GM23248 (cell line): ENCODE measurements at regions not wholly inside any gene's neighbourhood (a gene's known extent, or its start where the extent isn't known, plus 50 kb on each side); places are given as distances from the start of the nearest gene placed in this dataset.
A peak's percentile ranks its signal among the peaks of the same experiment; 100 is the strongest.

Experiments used
- DNase-seq: peaks from one replicate; pipeline ENCODE4 v3.0.0-alpha.2; 2015
- H2AFZ ChIP-seq: fragments of 200-600 bp; sonication (generic); 2 replicates; pipeline ENCODE4 v1.6.1; 2016; ENCODE audit warnings: antibody characterized with exemption
- H3F3A ChIP-seq: fragments of 200-600 bp; sonication (generic); 2 replicates; pipeline ENCODE4 v1.6.1; 2016; ENCODE audit warnings: mild to moderate bottlenecking, antibody characterized with exemption, mixed run types; ENCODE audit not compliant: insufficient read depth
- H3K27ac ChIP-seq: fragments of 200-600 bp; sonication (generic); 2 replicates; pipeline ENCODE4 v1.5.1; 2016; ENCODE audit warnings: mild to moderate bottlenecking
- H3K27me3 ChIP-seq: fragments of 200-600 bp; sonication (generic); replicated peaks from 2 replicates; pipeline ENCODE4 v1.6.1; 2016; ENCODE audit warnings: mild to moderate bottlenecking; ENCODE audit not compliant: insufficient read depth
- H3K36me3 ChIP-seq: fragments of 200-600 bp; sonication (generic); 2 replicates; pipeline ENCODE4 v1.6.1; 2016; ENCODE audit warnings: low read depth, mild to moderate bottlenecking
- H3K4me1 ChIP-seq: fragments of 200-600 bp; sonication (generic); 2 replicates; pipeline ENCODE4 v1.6.1; 2016; ENCODE audit warnings: mild to moderate bottlenecking; ENCODE audit not compliant: insufficient read depth
- H3K4me2 ChIP-seq: fragments of 200-600 bp; sonication (generic); one replicate; pipeline ENCODE4 v1.6.1; 2016; ENCODE audit warnings: mild to moderate bottlenecking; ENCODE audit not compliant: unreplicated experiment
- H3K4me3 ChIP-seq: fragments of 200-600 bp; sonication (generic); 2 replicates; pipeline ENCODE4 v1.5.1; 2016; ENCODE audit warnings: mild to moderate bottlenecking
- H3K79me2 ChIP-seq: fragments of 200-600 bp; sonication (generic); 2 replicates; pipeline ENCODE4 v1.6.1; 2016; ENCODE audit warnings: mild to moderate bottlenecking; ENCODE audit not compliant: insufficient read depth
- H3K9ac ChIP-seq: fragments of 200-600 bp; sonication (generic); 2 replicates; pipeline ENCODE4 v1.6.1; 2016; ENCODE audit warnings: mild to moderate bottlenecking
- H3K9me2 ChIP-seq: fragments of 200-600 bp; sonication (generic); 2 replicates; pipeline ENCODE4 v1.6.1; 2016; ENCODE audit warnings: mixed run types, mild to moderate bottlenecking, moderate library complexity; ENCODE audit not compliant: insufficient read depth
- H3K9me3 ChIP-seq: fragments of 200-600 bp; sonication (generic); one replicate; pipeline ENCODE4 v1.6.1; 2017; ENCODE audit warnings: low read depth
- H4K20me1 ChIP-seq: fragments of 200-600 bp; sonication (generic); 2 replicates; pipeline ENCODE4 v1.6.0; 2016; ENCODE audit not compliant: insufficient read depth
- EZH2 ChIP-seq: fragments of 200-600 bp; sonication (generic); IDR thresholded peaks from 2 replicates; pipeline ENCODE4 v1.6.1; 2018; ENCODE audit warnings: antibody characterized with exemption, mild to moderate bottlenecking; ENCODE audit not compliant: insufficient read depth, poor library complexity, severe bottlenecking
- EZH2phosphoT487 ChIP-seq: fragments of 200-600 bp; sonication (generic); IDR thresholded peaks from 2 replicates; pipeline ENCODE4 v1.6.1; 2018; ENCODE audit warnings: antibody characterized with exemption, moderate library complexity, mild to moderate bottlenecking, low read depth; ENCODE audit not compliant: insufficient read depth
- WGBS, 2 experiments: methylation state at CpG; one replicate each; pipeline ENCODE4 v1.1.6; 2015 to 2017; ENCODE audit warnings: low lambda C conversion rate in 2 of 2, low coverage in 1 of 2; ENCODE audit errors: missing lambda C conversion rate in 2 of 2; 5-methylcytosine and 5-hydroxymethylcytosine counted together
- in situ Hi-C: fragments of 300-500 bp; cut with MboI; formaldehyde crosslinking; loops from 2 replicates; pipeline ENCODE4 v1.15.0; 2020

GRCh38 chr21:41684381-41685245 is 82.2 kb downstream of the RIPK4 start:
- Histone ChIP-seq H3K9me2 (no peaks in the 10 kb centered on the region), H3K79me2 (no peaks in the 10 kb centered on the region), H3K27ac (peak overlapping the region; percentile 50; the same call in 1 of the 2 replicates), H2AFZ (peak overlapping the region; percentile 68), H3K4me3 (0 out of 2 replicates have a peak overlapping the region, but pooled peaks have one; percentile 16), H4K20me1 (no peaks in the 10 kb centered on the region), H3K27me3 (no peaks in the 10 kb centered on the region), H3K4me1 (peaks cover 13% of the 10 kb centered on the region), H3K36me3 (no peaks in the 10 kb centered on the region), H3F3A (0 out of 2 replicates have a peak, but pooled peaks cover 5% of the 10 kb centered on the region), H3K9me3 (no peaks in the 10 kb centered on the region), H3K4me2 (peak overlapping the region; percentile 46), H3K9ac (peak overlapping the region; percentile 34)
- no peak for TF ChIP-seq EZH2
- TF ChIP-seq EZH2phosphoT487, result no peak
- DNase-seq, result peak; percentile 70
- WGBS, 2 experiments, result 64 to 70% methylated on average over 23 to 26 of the region's 26 CpGs
- in situ Hi-C loops, result no loop called here

GRCh38 chr21:41683815-41684214 is 83.0 kb downstream of the RIPK4 start:
- 88 to 96% methylated on average over 9 of the region's 10 CpGs for WGBS, 2 experiments
- Histone ChIP-seq H3K4me3 (no peak overlapping the region), H3K27ac (no peak overlapping the region), H3K36me3 (no peaks in the 10 kb centered on the region), H3K27me3 (no peaks in the 10 kb centered on the region), H4K20me1 (no peaks in the 10 kb centered on the region), H3K4me2 (peak overlapping the region; percentile 46), H3K9me2 (no peaks in the 10 kb centered on the region), H3F3A (0 out of 2 replicates have a peak, but pooled peaks cover 5% of the 10 kb centered on the region), H2AFZ (0 out of 2 replicates have a peak overlapping the region, but pooled peaks have one; percentile 68), H3K4me1 (peaks cover 16% of the 10 kb centered on the region), H3K9me3 (no peaks in the 10 kb centered on the region), H3K79me2 (no peaks in the 10 kb centered on the region), H3K9ac (no peak overlapping the region)
- TF ChIP-seq EZH2phosphoT487 (no peak), EZH2 (no peak)
- DNase-seq, result no peak
- in situ Hi-C loops, result no loop called here

GRCh38 chr21:41682719-41683179 is 84.1 kb downstream of the RIPK4 start:
- peaks cover 21% of the 10 kb centered on the region for H3K4me1 ChIP-seq
- no peak overlapping the region for H2AFZ ChIP-seq
- H3K27me3 ChIP-seq, result no peaks in the 10 kb centered on the region
- 92 to 95% methylated on average over 14 to 15 of the region's 17 CpGs for WGBS, 2 experiments
- H3K36me3 ChIP-seq, result no peaks in the 10 kb centered on the region
- H3K9ac ChIP-seq, result no peak overlapping the region
- H3K9me2 ChIP-seq, result no peaks in the 10 kb centered on the region
- no peak overlapping the region for H3K4me2 ChIP-seq
- TF ChIP-seq EZH2 (no peak), EZH2phosphoT487 (no peak)
- H3F3A ChIP-seq, result 0 out of 2 replicates have a peak, but pooled peaks cover 5% of the 10 kb centered on the region
- in situ Hi-C loops, result no loop called here
- no peak for DNase-seq
- no peak overlapping the region for H3K4me3 ChIP-seq
- H4K20me1 ChIP-seq, result no peaks in the 10 kb centered on the region
- H3K27ac ChIP-seq, result no peak overlapping the region
- H3K9me3 ChIP-seq, result no peaks in the 10 kb centered on the region
- H3K79me2 ChIP-seq, result no peaks in the 10 kb centered on the region

- 83 to 84% methylated on average over 23 to 24 of the region's 24 CpGs for WGBS, 2 experiments
- TF ChIP-seq EZH2 (no peak), EZH2phosphoT487 (no peak)
- in situ Hi-C loops, result no loop called here
Observed at GRCh38 chr21:41681939-41682718, 84.7 kb downstream of the RIPK4 start.

More at GRCh38 chr21:41681939-41682718, 84.7 kb downstream of the RIPK4 start:
- H3K4me3 ChIP-seq, result no peak overlapping the region
- H3K27ac ChIP-seq, result no peak overlapping the region
- H3K36me3 ChIP-seq, result no peaks in the 10 kb centered on the region
- no peak overlapping the region for H3K4me2 ChIP-seq
- H3K9me2 ChIP-seq, result no peaks in the 10 kb centered on the region
- H3K9me3 ChIP-seq, result no peaks in the 10 kb centered on the region
- H2AFZ ChIP-seq, result no peak overlapping the region
- peaks cover 21% of the 10 kb centered on the region for H3K4me1 ChIP-seq
- H3K9ac ChIP-seq, result no peak overlapping the region
- H3K79me2 ChIP-seq, result no peaks in the 10 kb centered on the region
- 0 out of 2 replicates have a peak, but pooled peaks cover 5% of the 10 kb centered on the region for H3F3A ChIP-seq
- no peaks in the 10 kb centered on the region for H4K20me1 ChIP-seq
- DNase-seq, result no peak
- H3K27me3 ChIP-seq, result no peaks in the 10 kb centered on the region
